GM18517 (cell line): ENCODE measurements at regions not wholly inside any gene's neighbourhood (a gene's known extent, or its start where the extent isn't known, plus 50 kb on each side); places are given as distances from the start of the nearest gene placed in this dataset.
"Not testable (repeated sequence)": the region's sequence is repeated elsewhere in the genome, so short reads cannot be mapped to it uniquely, and the experiment has no call there.

Experiments used
- ATAC-seq: cut with Tn5 transposase; IDR thresholded peaks from one replicate; pipeline ENCODE4 v1.9.1; 2021; ENCODE audit warnings: mild to moderate bottlenecking, moderate library complexity; ENCODE audit not compliant: unreplicated experiment

- no peak for ATAC-seq
These were observed 303.9 kb downstream of the CPS1 start for GRCh38 chr2:210860276-210860675.

GRCh38 chr2:210861038-210861665 is 304.8 kb downstream of the CPS1 start:
- ATAC-seq, result no peak

- no peak for ATAC-seq
These were observed 306.1 kb downstream of the CPS1 start for GRCh38 chr2:210862283-210863065.

- no peak for ATAC-seq
These were observed 306.9 kb downstream of the CPS1 start for GRCh38 chr2:210863283-210863682.

GRCh38 chr2:210871566-210871965 is 315.2 kb downstream of the CPS1 start:
- not testable (repeated sequence) for ATAC-seq

- ATAC-seq, result no peak
These were observed 317.2 kb downstream of the CPS1 start for GRCh38 chr2:210873631-210874030.

- no peak for ATAC-seq
These were observed 327.8 kb downstream of the CPS1 start for GRCh38 chr2:210884227-210884626.

- ATAC-seq, result no peak
These were observed 331.6 kb downstream of the CPS1 start for GRCh38 chr2:210888035-210888434.

GRCh38 chr2:210895132-210895531 is 338.7 kb downstream of the CPS1 start:
- ATAC-seq, result no peak

GRCh38 chr2:210899131-210899530 is 342.7 kb downstream of the CPS1 start:
- no peak for ATAC-seq

GRCh38 chr2:210901326-210901725 is 344.9 kb downstream of the CPS1 start:
- no peak for ATAC-seq

- no peak for ATAC-seq
These were observed 356.4 kb downstream of the CPS1 start for GRCh38 chr2:210912779-210913178.

GRCh38 chr2:210913461-210913860 is 357.1 kb downstream of the CPS1 start:
- no peak for ATAC-seq

- ATAC-seq, result no peak
These were observed 359.5 kb downstream of the CPS1 start for GRCh38 chr2:210915912-210916311.

GRCh38 chr2:210917465-210917864 is 361.1 kb downstream of the CPS1 start:
- ATAC-seq, result no peak

GRCh38 chr2:210919128-210919527 is 362.7 kb downstream of the CPS1 start:
- ATAC-seq, result no peak

- no peak for ATAC-seq
These were observed 366.0 kb downstream of the CPS1 start for GRCh38 chr2:210922419-210922818.

GRCh38 chr2:210928714-210929113 is 372.3 kb downstream of the CPS1 start:
- no peak for ATAC-seq

GRCh38 chr2:210938228-210938627 is 381.8 kb downstream of the CPS1 start:
- ATAC-seq, result no peak

GRCh38 chr2:210946395-210946794 is 390.0 kb downstream of the CPS1 start:
- ATAC-seq, result no peak

- not testable (repeated sequence) for ATAC-seq
These were observed 394.1 kb downstream of the CPS1 start for GRCh38 chr2:210950434-210951060.

GRCh38 chr2:210954386-210954907 is 398.0 kb downstream of the CPS1 start:
- no peak for ATAC-seq
